Astrocyte (in vitro differentiated cells and primary cell): ENCODE measurements at regions not wholly inside any gene's neighbourhood (a gene's known extent, or its start where the extent isn't known, plus 50 kb on each side); places are given as distances from the start of the nearest gene placed in this dataset.

Source experiments
- CTCF ChIP-seq: IDR thresholded peaks from 2 replicates; pipeline ENCODE4 v1.5.1; 2011; ENCODE audit warnings: low read depth, mild to moderate bottlenecking, inconsistent platforms, low read length, moderate library complexity; ENCODE audit not compliant: insufficient read depth
- EZH2 ChIP-seq: IDR thresholded peaks from 2 replicates; pipeline ENCODE4 v1.6.1; 2012; ENCODE audit warnings: mild to moderate bottlenecking, low read length, inconsistent platforms; ENCODE audit not compliant: insufficient read depth

GRCh38 chr12:115798309-115798917 lies 479.1 kb downstream of the MED13L start:
- TF ChIP-seq CTCF, result no peak
- TF ChIP-seq EZH2, result no peak
